Upper lobe of left lung (tissue), 4 donors: ENCODE measurements at regions not wholly inside any gene's neighbourhood (a gene's known extent, or its start where the extent isn't known, plus 50 kb on each side); places are given as distances from the start of the nearest gene placed in this dataset.

Experiments
- CTCF ChIP-seq, 6 experiments: fragments of 450-650 bp in 4 of 6; fragments of 200-600 bp in 2 of 6; sonication (generic) in 2 of 6; IDR thresholded peaks; one replicate each; pipeline ENCODE4 v1.5.1; 2016 to 2019; ENCODE audit warnings: antibody characterized with exemption in 6 of 6
- EP300 ChIP-seq, 4 donors: sonication (generic); formaldehyde crosslinking; IDR thresholded peaks; one replicate each; pipeline ENCODE4 v1.5.1; 2017; ENCODE audit warnings: antibody characterized with exemption in 4 of 4, control low read depth in 2 of 4
- POLR2A ChIP-seq, 4 donors: fragments of 450-650 bp; IDR thresholded peaks; one replicate each; pipeline ENCODE4 v1.5.1; 2016 to 2017; ENCODE audit warnings: antibody characterized with exemption in 4 of 4, mild to moderate bottlenecking in 2 of 4
- POLR2AphosphoS5 ChIP-seq, 2 donors: sonication (generic); formaldehyde crosslinking; IDR thresholded peaks; one replicate each; pipeline ENCODE4 v1.5.1; 2017; ENCODE audit warnings: antibody characterized with exemption in 2 of 2

GRCh38 chr10:83909001-83909400 lies 230.3 kb upstream of the GHITM start:
- no peak for TF ChIP-seq EP300 (IDR thresholded peaks at IDR 0.05)
- no peak for TF ChIP-seq CTCF (IDR thresholded peaks at IDR 0.05)
- no peak for TF ChIP-seq POLR2A (IDR thresholded peaks at IDR 0.05)
- TF ChIP-seq POLR2AphosphoS5 (IDR thresholded peaks at IDR 0.05), result no peak
